ENCODE measurements at regions not wholly inside any gene's neighbourhood (a gene's known extent, or its start where the extent isn't known, plus 50 kb on each side); places are given as distances from the start of the nearest gene placed in this dataset.

DNA sequence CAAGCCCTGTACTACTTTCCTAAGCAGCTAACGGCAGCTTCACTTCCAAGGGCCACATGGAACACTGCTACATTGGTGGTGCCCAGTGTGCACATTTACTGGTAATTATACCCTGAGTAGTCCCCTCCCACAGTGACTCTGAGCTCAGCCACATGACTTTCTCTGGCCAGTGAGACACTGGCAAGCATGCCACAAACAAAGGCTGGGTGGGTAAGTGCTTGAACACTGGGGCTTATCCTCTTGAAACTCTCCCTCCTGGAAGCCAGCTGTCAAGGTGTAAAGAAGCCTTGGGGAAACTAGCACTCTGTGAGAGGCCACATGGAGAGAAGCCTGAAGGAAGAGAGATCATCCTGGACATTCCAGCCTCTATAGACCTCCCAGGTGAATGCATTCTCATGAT lies 54.4 kb upstream of the DRD2 start:
- no peak overlapping the region for H3K4me3 Mint-ChIP-seq (ENCODE audit: unreplicated experiment)
- DNase-seq = no peak
- peaks cover 3% of the 10 kb centered on the region for H3K4me1 Mint-ChIP-seq (ENCODE audit: low read depth, unreplicated experiment)
- no peaks in the 10 kb centered on the region for H3K9me3 Mint-ChIP-seq (ENCODE audit: unreplicated experiment)
- no peak overlapping the region for H3K27ac Mint-ChIP-seq (ENCODE audit: unreplicated experiment)
- no peaks in the 10 kb centered on the region for H3K27me3 Mint-ChIP-seq (ENCODE audit: unreplicated experiment)
- H3K36me3 Mint-ChIP-seq (ENCODE audit: unreplicated experiment) = no peaks in the 10 kb centered on the region
- TF ChIP-seq CTCF (IDR thresholded peaks at IDR 0.05; ENCODE audit: partially characterized antibody, unreplicated experiment) = no peak

DNA sequence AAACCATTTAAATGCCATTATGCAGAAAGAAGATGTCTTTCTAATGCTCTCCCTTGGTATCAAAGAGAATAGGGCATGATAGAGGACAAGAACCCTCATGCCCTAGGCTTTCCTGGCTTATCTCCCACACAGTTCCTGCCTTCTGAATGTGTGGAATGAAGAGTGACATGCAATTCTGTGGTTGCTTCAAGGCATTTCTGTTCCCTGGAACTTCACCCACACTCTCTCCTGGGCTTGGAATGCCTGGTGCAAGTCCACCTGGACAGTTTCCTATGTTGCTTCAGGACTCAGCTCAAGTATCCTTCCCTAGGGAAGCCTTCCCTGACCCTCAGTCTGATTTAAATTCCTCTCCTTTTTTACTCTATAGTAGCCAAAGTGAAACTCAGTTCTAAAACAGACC lies 53.8 kb upstream of the DRD2 start:
- H3K4me1 Mint-ChIP-seq (ENCODE audit: low read depth, unreplicated experiment) = peaks cover 3% of the 10 kb centered on the region
- no peak overlapping the region for H3K27ac Mint-ChIP-seq (ENCODE audit: unreplicated experiment)
- H3K27me3 Mint-ChIP-seq (ENCODE audit: unreplicated experiment) = no peaks in the 10 kb centered on the region
- TF ChIP-seq CTCF (IDR thresholded peaks at IDR 0.05; ENCODE audit: partially characterized antibody, unreplicated experiment) = no peak
- no peaks in the 10 kb centered on the region for H3K36me3 Mint-ChIP-seq (ENCODE audit: unreplicated experiment)
- DNase-seq = no peak
- H3K9me3 Mint-ChIP-seq (ENCODE audit: unreplicated experiment) = no peaks in the 10 kb centered on the region
- H3K4me3 Mint-ChIP-seq (ENCODE audit: unreplicated experiment) = no peak overlapping the region

- Mint-ChIP-seq H3K27ac (ENCODE audit: unreplicated experiment) (no peak overlapping the region), H3K9me3 (ENCODE audit: unreplicated experiment) (peaks cover 3% of the 10 kb centered on the region), H3K4me3 (ENCODE audit: unreplicated experiment) (no peak overlapping the region), H3K27me3 (ENCODE audit: unreplicated experiment) (no peaks in the 10 kb centered on the region), H3K4me1 (ENCODE audit: low read depth, unreplicated experiment) (no peaks in the 10 kb centered on the region), H3K36me3 (ENCODE audit: unreplicated experiment) (peaks cover 8% of the 10 kb centered on the region)
- TF ChIP-seq CTCF (IDR thresholded peaks at IDR 0.05; ENCODE audit: partially characterized antibody, unreplicated experiment) = no peak
- no peak for DNase-seq
These were observed 51.3 kb upstream of the DRD2 start for GRCh38 chr11:113526521-113526920.
